ENCODE measurements at regions not wholly inside any gene's neighbourhood (a gene's known extent, or its start where the extent isn't known, plus 50 kb on each side); places are given as distances from the start of the nearest gene placed in this dataset.

- FAIRE-seq = no peak
Measured at GRCh38 chr3:135310317-135310716, 515.3 kb downstream of the EPHB1 start.

- FAIRE-seq = no peak
Measured at GRCh38 chr3:135311699-135312098, 516.6 kb downstream of the EPHB1 start.

- FAIRE-seq = no peak
Measured at GRCh38 chr3:135314237-135314636, 519.2 kb downstream of the EPHB1 start.

GRCh38 chr3:135324301-135324700, 529.2 kb downstream of the EPHB1 start:
- no peak for FAIRE-seq

- no peak for FAIRE-seq
Measured at GRCh38 chr3:135325096-135325495, 530.0 kb downstream of the EPHB1 start.

- no peak for FAIRE-seq
Measured at GRCh38 chr3:135325726-135326235, 530.7 kb downstream of the EPHB1 start.

GRCh38 chr3:135326851-135327250, 531.8 kb downstream of the EPHB1 start:
- no peak for FAIRE-seq

GRCh38 chr3:135328036-135328435, 533.0 kb downstream of the EPHB1 start:
- FAIRE-seq = no peak

- FAIRE-seq = no peak
Measured at GRCh38 chr3:135329479-135329878, 534.4 kb downstream of the EPHB1 start.

- no peak for FAIRE-seq
Measured at GRCh38 chr3:135337192-135337591, 542.1 kb downstream of the EPHB1 start.

GRCh38 chr3:135348690-135349089, 553.6 kb downstream of the EPHB1 start:
- no peak for FAIRE-seq

- no peak for FAIRE-seq
Measured at GRCh38 chr3:135349254-135349948, 554.3 kb downstream of the EPHB1 start.

- FAIRE-seq = no peak
Measured at GRCh38 chr3:135352213-135352612, 557.2 kb downstream of the EPHB1 start.

GRCh38 chr3:135362889-135363288, 567.8 kb downstream of the EPHB1 start:
- no peak for FAIRE-seq

- no peak for FAIRE-seq
Measured at GRCh38 chr3:135364676-135365075, 569.6 kb downstream of the EPHB1 start.

- no peak for FAIRE-seq
Measured at GRCh38 chr3:135366816-135367215, 571.8 kb downstream of the EPHB1 start.

GRCh38 chr3:135368316-135368715, 573.3 kb downstream of the EPHB1 start:
- no peak for FAIRE-seq

- no peak for FAIRE-seq
Measured at GRCh38 chr3:135368781-135369180, 573.7 kb downstream of the EPHB1 start.

- FAIRE-seq = no peak
Measured at GRCh38 chr3:135374571-135374970, 579.5 kb downstream of the EPHB1 start.

- FAIRE-seq = no peak
Measured at GRCh38 chr3:135382188-135382587, 583.3 kb upstream of the PPP2R3A start.

GRCh38 chr3:135382621-135383020, 582.9 kb upstream of the PPP2R3A start:
- no peak for FAIRE-seq

- FAIRE-seq = no peak
Measured at GRCh38 chr3:135383301-135383700, 582.2 kb upstream of the PPP2R3A start.

- FAIRE-seq = no peak
Measured at GRCh38 chr3:135392151-135392550, 573.4 kb upstream of the PPP2R3A start.

- FAIRE-seq = no peak
Measured at GRCh38 chr3:135393159-135393558, 572.4 kb upstream of the PPP2R3A start.

GRCh38 chr3:135393898-135394525, 571.5 kb upstream of the PPP2R3A start:
- no peak for FAIRE-seq

All from TTC549 (cell line).